HuH-7.5 (cell line): ENCODE measurements at regions not wholly inside any gene's neighbourhood (a gene's known extent, or its start where the extent isn't known, plus 50 kb on each side); places are given as distances from the start of the nearest gene placed in this dataset.

Experiments used
- DNase-seq: peaks from one replicate; pipeline ENCODE4 v3.0.0; 2011; ENCODE audit warnings: low spot score

DNA sequence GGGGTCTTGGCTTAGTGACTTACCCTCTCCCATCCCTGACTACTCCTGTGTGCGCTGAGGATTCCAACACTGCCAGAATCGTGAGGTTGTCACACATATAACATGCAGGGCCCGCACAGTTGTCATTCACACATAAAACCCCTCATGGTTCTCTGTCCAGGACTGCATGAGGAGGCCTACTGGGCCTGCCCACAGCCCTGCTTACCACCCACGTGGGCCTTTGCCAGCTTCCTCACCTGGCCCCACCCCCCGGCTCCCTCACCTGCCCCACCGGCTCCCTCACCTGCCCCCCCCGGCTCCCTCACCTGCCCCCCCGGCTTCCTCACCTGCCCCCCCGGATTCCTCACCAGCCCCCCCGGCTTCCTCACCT, 197.2 kb downstream of the TEX29 start:
- DNase-seq, result no peak

DNA sequence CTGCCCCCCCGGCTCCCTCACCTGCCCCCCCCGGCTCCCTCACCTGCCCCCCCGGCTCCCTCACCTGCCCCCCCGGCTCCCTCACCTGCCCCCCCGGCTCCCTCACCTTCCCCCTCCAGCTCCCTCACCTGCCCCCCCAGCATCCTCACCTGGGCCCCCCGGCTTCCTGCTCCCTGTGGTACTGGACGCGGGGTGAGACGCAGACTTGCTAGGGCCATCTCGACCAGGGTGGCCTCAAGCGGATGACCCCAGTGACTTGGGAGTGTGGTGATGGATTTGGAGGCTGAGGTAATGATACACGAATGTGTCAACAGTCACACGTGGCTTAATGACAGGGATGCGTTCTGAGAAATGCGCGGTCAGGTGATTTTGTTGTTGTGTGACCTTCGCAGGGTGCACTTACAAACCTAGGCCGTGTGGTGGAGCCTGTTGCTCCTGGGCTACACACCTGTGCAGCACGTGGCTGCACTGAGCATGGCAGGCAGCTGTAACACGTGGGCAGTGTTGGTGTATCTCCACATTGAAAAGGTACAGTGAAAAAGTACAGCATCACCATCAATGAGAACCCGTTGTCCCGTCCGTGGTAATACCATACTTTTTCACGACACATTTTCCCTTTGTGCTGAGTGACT, 197.8 kb downstream of the TEX29 start:
- DNase-seq, result no peak

DNA sequence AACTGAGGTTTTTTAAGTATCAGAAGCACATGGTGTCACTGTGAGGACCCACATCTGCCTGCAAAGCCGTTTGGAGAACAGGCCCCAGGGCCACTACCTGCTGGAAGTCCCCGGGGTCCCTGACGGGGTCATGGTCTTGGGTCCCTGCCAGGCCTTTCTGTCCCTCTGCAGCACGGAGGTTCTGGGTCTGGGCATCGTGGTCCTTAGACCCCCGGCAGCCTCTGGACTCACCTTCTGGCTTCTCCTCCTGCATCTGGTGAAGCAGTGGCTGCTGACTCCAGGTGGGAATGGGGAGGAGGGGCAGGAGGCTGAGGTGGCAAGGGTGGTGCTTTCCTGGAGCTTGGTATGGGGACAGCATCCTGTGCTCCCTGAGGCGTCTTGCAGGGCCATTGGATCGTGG, 198.6 kb downstream of the TEX29 start:
- DNase-seq, result no peak

DNA sequence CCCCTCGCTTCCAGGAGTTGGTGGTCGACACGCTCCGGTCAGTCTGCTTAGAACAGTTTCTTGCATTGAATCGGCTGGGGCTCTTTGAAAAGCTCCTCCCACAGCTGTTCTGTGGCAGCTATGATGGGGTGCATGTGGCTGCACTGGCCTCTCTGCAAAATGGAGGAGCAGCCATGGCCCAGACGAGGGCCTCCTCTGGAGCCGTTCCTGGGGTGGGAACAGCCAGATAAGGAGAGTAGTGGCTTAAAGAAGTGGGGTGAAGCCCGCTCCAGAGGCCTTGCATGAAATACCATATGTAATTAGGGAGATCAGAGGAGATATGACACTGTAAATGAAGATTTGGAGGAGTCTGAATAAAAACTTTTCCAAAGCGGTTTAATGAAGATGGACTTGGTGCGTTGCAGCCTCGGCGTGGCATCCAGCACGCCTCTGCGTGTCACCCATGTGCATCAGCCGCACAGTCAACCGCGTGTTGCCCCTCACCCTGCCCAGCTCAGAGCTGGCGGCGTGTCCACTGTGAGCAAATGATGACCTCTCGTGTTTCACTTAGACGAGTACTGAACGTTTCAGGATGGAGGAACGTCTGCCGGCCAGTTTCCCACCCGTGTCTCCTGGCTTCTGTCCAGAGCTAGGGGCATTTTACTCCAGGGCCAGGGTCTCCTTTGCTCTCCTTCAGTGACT, 199.2 kb downstream of the TEX29 start:
- no peak for DNase-seq

DNA sequence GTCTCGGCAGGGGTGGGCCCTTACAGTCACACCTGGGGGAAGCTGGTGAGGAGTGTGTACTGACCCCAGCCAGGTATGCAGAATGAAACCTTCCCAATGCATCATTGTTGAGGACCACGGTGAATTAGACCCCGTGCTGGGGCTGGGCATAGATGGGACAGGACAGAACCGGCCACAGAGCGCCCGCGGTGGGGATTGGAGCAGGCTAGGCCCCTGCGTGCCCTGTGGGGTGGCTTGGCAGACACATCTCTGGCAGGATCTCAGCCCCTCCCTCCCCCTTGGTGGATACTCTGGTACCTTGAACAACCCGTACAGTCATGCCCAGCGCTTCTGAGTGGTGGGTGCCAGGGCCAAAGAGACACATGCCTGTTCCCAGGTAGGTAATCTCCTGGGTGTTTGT, 200.6 kb downstream of the TEX29 start:
- DNase-seq, result no peak

DNA sequence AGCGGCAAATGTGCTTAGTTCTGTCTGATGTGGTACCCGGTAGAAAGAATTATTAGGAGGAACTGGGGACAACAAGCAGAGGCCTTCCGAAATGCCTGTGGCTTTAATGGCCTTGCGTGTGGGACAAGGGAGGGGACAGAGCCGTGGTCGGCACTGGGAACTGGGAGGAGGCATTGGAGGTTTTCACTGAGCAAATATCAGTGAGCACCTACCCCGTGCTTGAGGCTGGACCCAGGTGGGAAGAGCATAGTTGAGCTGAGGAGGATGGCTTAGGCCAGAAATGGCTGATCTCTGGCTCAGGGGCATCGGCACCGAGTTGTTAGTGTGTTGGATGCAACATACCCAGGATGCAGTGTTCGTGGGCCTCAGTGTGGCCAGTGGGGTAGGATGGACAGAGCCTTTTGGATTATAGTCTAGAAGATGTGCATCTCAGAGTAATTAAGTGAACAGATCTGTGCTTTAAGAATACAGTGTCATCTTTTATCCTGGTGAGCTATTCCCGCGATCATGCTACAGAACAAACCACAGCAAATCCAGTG, 201.3 kb downstream of the TEX29 start:
- DNase-seq, result no peak

DNA sequence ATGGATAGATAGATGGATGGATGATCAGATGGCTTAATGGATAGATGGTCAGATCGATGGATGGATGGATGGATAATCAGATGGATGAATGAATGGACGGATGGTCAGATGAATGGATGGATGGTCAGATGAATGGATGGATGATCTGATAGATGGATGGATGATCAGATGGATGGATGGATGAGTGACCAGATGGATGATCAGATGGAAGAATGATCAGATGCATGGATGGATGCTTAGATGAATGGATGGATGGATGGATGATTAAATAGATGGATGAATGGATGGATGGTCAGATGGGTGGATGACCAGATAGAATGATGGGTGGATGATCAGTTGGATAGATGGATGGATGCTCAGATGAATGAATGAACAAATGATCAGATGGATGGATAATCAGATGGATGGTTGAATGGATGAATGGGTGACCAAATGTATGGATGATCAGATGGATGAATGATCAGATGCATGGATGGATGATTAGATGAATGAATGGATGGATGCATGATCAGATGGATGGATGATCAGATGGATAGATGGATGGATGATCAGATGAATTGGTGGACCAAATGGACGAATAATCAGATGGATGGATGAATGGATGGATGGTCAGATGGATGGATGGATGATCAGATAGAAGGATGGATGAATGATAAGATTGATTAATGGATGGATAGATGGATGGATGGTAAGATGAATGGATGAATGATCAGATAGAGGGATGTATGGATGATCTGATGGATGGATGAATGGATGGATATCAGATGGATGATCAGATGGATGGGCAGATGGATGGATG, 205.1 kb downstream of the TEX29 start:
- no peak for DNase-seq

DNA sequence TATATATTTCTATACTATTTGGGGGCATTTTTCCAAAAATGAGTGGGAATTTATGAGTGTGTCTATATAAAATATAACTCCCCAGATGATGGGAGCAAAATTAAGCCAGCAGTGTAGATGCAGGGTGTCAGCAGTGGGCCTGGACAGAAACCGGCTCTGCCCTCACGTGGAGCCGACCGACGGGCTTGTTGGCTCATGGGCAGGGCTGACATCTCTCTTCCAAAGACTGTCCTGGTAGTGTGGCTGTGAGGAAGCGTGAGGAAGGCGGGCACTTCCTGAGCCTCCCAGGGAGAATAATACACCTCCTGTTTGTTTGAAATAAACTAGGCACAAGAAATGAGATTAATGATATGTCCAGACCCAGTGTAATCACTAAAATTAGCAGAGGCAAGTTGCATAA, 206.5 kb downstream of the TEX29 start:
- no peak for DNase-seq

DNA sequence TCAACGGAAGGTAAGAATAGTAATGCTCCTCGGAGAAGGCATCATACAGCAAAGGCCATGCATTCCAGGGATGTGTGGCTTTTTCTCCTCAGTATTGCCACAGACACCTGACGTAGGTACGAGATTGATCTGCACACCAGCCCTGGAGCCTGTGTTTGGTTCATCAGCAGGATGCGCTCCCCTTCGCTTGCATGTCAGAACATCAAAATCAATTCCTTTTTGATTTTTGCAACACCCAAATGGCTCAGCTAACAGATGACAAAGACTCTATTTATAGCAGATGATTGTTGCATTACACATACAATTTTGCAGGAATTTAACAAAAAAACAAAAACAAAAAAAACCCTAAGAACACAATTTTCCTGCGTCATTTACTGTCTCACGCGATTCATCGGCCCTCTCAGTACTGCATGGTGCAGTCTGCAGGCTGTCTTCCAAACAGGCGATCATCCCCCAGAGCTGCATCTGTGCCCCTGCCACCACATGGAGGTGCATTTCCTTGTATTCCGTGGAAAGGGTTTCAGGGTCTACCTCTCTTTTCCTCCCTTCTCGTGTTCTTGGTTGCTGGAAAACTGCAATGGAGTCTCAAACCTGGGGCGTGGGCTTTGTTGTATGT, 207.3 kb downstream of the TEX29 start:
- no peak for DNase-seq

DNA sequence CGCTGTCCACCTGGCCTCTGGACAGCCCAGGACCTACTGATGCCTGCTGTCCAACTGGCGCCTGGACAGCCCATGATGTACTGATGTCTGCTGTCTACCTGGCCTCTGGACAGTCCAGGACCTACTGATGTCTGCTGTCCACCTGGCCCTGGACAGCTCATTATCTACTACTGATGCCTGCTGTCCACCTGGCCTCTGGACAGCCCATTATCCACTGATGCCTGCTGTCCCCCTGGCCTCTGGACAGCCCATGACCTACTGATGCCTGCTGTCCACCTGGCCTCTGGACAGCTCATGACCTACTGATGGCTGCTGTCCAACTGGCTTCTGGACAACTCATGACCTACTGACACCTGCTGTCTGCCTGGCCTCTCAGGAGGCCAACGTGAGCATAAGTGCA, 208.1 kb downstream of the TEX29 start:
- no peak for DNase-seq

DNA sequence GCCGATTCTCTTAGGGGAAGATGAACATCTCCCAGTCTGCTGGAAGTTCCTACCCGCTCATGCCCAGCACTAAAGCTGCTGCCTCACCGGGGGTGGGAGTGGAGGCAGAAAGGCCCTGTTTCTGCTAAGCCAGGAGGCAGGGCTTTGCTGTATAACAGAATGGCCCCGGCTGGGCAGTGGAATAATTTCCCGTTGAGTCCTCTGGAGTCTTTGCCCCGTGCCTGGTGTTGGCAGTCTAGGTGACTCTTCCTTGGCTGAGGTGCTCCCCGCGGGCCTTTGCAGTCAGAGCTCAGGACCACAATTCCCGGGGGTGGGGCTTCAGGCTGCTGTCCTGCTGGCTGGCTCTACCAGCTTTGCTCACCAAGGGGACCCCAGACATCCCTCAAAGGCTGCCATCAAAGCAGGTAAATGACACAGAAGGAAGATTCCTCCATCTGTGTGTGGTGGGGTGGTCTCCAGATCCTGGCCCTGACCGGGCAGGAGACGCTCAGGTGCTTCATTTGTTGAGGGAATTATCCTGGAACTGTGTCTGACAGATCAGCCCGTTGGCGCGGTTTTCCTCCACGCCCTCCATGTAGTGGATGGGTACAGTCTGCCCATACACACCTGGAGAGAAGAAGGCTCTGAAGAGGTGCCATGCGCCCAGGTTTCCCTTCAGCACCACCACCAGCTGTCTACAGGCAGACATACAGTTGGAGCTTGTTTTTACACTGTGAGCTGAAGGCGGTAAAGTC, 209.9 kb downstream of the TEX29 start:
- DNase-seq, result no peak

DNA sequence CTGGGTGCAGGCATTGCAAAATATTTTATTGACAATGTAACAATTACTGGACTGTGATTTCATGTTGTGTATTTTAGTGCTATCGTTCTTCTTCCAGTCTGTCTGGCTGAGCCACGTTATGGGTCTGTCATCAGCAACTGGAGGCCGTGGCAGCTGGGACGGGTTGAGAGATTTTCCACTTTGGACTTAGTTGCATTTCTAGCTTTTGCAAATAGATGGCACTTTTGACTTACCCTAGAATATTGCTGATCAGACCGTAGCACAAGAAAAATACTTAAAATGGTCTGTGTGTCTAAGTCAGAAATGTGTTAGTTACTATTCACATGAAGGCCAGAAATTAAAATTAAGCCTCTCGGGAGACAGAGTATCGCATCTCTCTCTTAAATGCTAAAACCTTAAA, 211.1 kb downstream of the TEX29 start:
- no peak for DNase-seq

DNA sequence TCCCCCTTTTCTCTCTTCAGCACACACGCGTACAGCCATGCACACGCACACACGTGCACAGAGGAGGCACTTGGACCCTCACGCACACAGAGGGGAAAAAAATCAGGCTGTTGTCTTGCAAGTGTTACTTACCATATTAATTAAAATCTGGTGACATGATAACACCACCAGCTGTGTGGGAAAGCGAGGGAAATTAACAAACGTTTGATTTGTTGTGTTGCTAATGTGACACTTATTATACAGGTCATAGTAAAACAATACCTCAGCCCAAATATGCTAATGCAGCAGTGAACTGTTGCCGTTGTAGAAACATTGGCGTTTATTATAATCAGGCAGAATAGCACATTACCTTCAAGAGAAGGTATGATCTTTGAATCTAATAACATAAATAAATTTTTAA, 211.7 kb downstream of the TEX29 start:
- DNase-seq, result no peak

DNA sequence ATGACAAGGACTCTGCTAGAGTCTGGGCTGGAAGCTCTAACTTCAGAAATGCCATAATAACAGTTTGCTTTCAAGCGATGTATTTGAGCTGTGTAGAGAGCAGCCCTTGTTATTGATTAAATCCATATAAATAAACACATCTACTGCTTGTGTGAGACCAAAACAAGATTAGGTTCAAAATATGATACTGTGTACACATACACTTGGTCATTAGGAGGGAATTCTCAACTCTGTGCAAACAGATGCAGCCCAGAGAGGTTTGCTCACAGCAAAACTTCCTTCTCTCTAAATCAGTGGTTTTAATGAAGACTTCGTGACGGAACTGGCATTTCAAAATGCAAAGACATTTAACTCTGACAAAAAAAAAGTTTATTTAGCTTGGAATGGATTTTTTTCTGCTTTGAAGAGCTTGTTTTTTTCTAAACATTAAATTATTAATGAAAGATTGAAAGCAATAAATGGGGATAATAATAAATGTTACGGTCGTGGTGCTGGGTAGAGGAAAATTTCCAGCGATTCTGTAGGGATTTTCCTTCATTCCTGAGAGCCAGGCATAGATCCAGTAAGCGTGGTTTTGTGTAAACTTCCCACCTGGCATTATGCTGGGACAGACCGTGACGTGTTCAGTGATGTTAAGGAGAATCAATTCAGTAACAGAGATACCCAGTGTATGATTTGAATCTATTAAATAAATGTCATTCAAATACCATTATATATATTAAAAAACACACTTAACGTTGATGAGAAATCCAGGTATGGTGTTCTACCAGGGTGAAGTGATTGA, 213.7 kb downstream of the TEX29 start:
- no peak for DNase-seq

DNA sequence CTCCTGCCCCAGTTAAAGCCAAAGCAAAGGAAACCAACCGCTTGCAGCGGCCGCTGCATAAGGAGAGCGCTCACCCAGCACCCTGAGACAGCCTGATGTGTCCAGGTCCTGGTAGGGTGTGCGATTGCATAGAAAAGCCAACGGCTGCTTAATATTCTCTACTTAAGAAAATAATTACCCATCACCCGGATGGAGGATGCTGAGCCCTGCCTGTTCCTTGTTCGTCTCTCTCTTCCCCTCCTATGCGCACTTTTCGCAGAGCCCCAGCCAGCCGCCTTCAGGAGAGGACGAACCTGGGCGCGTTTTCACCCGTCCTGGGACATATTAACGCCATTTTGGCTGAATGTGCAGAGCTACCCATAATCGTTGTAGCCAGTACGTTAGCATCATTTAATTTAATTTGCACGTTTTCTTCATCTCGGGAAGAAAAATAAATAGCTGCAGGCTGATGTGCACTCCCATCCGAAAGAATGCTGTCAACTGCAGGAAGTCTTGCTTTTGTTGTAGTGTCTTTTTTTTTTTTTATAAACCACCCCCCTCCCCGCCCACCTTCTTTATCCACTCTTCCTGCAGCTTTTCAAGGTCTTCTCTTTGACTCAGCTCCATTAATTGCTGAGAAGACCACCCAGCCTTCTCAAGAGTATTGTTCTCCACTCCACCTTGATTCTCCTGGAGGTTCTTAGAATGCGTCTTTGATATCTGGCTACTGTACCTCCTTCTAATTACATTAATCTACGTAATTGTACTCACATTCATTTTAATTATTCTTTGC, 214.5 kb downstream of the TEX29 start:
- no peak for DNase-seq

DNA sequence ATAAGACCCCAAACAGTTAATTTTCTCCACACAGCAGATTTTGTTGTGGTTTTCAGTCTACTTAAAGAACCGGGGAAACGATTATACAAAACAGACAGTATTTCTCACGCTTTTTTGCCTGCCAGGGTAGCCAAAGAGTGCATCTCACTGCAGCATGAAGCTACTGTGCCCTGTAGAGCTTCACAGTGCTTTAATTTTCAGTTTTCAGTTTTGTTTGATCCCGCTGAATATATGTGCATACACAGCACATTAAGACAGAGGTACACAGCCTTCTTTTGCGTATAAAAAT, 215.0 kb downstream of the TEX29 start:
- DNase-seq, result no peak

DNA sequence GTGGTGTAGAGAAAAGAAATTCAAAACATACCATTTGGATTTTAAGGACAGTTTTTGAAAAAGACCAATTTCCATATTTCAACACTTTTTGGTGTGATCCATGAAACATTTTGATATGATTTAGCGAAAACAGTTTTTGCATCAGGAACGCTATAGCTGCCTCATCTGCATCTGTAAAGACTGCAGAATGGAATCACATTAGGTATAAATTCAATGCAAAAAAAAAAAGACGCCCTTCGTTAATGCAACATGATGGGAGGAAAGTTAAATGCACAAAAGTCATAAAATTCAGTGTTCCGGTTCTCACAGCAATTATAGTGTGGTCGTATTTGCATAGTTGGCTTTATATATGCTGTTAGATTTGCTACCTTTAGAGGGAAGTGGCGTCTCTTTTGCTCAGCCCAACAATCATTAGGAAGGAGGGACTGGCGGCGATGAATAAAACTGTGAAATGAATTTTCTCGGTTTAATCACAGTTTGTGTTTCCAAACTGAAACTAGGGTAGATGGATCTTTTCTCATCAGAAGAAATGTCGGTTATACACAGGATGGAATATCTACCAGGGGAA, 215.7 kb downstream of the TEX29 start:
- DNase-seq, result no peak

DNA sequence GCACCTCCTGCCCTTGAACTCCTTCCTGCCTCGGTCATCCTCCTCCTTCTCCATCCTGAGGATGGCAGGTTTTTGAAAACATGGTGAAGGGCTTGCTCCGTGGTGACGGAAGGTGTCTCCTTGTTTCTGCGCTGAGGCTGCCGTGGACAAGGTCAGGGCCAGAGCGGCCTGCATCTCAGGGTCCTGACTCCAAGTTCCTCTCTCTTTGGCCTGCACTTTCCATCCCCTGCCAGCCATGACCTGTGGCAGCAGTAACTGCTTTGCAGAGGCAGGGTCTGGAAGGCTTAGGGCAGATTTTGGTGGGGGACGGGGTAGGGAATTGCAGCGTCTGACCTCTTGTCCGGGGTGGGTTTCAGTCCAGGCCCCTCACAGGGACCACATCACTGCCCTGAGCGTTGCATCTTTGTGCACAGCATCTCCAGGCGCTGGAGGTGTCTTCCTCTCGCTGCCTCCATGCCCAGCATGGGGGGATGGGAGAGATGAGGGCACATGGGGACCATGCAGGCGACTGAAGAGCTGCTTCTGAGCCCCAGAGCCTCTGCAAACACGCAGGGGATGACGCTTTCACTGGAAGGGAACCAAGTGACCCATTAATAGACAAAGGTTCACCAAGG, 216.8 kb downstream of the TEX29 start:
- no peak for DNase-seq

DNA sequence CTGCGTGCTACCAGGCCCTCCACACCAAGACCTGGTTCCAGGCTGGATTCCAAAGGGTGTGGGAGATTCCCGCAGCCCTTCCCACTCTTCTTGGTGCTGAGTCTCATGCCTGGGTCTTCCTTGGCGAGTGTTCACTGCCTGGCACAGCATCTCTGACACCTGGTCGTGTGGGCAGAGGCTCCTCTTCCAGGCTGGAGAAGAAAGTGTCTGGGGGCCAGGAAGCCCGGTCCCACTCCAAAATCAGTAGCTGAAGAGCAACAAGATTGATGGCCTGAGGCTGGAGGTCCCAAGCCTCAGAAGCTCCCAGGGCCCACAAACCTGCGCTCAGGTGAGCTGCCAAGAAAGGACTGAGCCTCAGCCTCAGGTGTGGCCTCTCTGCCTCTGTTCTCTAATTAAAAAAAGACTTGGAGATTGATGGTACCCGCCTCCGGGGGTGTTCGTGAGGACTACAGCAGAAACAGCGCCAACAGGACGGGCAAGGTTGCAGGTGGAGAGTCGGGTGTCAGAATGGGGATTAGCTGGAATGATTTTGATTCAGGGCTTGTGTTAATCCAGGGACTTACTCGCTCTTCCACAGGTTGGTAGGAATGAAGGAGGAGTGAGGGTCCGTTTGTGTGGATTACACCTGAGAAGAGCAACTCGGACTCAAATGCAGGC, 217.5 kb downstream of the TEX29 start:
- no peak for DNase-seq
